Type B pancreatic cell (in vitro differentiated cells): ENCODE measurements at regions not wholly inside any gene's neighbourhood (a gene's known extent, or its start where the extent isn't known, plus 50 kb on each side); places are given as distances from the start of the nearest gene placed in this dataset.

ENCODE experiments used
- DNase-seq: peaks from one replicate; pipeline ENCODE4 v3.0.0; 2021; ENCODE audit warnings: mixed read lengths; ENCODE audit not compliant: unreplicated experiment; ENCODE audit errors: extremely low spot score
- H3K27ac Mint-ChIP-seq: 2 replicates; pipeline ENCODE4 v1.8.0; 2021; ENCODE audit warnings: mild to moderate bottlenecking, mixed read lengths
- H3K27me3 Mint-ChIP-seq: 2 replicates; pipeline ENCODE4 v1.8.0; 2021; ENCODE audit warnings: mixed read lengths
- H3K36me3 Mint-ChIP-seq: 2 replicates; pipeline ENCODE4 v1.8.0; 2021; ENCODE audit warnings: mixed read lengths
- H3K4me1 Mint-ChIP-seq: one replicate; pipeline ENCODE4 v1.8.0; 2021; ENCODE audit warnings: mixed read lengths; ENCODE audit not compliant: unreplicated experiment
- H3K4me3 Mint-ChIP-seq: 2 replicates; pipeline ENCODE4 v1.8.0; 2021; ENCODE audit warnings: mild to moderate bottlenecking, mixed read lengths
- H3K9me3 Mint-ChIP-seq: 2 replicates; pipeline ENCODE4 v1.8.0; 2021; ENCODE audit warnings: mixed read lengths
- TF ChIP-seq, protein P1 (sequence below): fragments of 200-600 bp; sonication (generic); conservative IDR thresholded peaks from 2 replicates; pipeline ENCODE4 v1.5.0; 2021; ENCODE audit warnings: antibody characterized with exemption, mild to moderate bottlenecking

DNA sequence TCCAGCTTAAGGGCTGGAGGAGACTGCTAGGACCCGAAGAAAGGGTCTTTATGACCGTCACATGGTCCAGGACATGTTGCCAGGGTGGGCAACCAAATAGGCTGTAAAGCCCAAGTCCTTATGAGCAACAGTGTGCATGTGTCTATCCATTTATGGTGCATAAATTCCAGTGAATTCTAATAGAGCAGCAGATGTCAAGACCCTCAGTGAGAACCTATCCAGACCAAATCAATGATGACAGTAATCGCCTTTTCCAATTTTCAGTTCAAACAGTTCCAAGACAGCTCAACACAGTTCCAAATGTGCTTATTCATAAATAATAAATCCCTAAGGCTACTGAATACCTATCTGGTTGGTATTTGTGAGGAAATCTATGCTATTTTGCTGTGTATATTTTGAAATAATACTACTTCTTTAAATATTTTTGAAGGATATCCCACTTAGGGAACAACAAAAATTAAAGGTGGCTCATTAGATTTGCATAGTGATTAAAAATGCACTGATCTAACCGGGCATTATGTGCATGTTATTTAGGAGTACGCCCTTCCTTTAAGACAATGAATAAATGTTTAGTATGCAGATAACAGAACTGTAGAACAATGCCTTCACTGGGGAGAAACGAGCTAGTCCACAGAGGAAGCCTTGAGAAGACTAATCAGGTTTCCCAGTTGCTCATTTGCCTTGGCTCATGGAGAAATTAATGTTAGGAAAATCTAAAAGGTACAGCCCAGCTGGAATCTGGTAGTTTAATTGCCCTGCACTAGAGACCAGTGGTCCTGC is 519.5 kb upstream of the CHAC2 start:
- peaks cover 4% of the 10 kb centered on the region for H3K4me1 Mint-ChIP-seq
- TF ChIP-seq, protein P1, sequence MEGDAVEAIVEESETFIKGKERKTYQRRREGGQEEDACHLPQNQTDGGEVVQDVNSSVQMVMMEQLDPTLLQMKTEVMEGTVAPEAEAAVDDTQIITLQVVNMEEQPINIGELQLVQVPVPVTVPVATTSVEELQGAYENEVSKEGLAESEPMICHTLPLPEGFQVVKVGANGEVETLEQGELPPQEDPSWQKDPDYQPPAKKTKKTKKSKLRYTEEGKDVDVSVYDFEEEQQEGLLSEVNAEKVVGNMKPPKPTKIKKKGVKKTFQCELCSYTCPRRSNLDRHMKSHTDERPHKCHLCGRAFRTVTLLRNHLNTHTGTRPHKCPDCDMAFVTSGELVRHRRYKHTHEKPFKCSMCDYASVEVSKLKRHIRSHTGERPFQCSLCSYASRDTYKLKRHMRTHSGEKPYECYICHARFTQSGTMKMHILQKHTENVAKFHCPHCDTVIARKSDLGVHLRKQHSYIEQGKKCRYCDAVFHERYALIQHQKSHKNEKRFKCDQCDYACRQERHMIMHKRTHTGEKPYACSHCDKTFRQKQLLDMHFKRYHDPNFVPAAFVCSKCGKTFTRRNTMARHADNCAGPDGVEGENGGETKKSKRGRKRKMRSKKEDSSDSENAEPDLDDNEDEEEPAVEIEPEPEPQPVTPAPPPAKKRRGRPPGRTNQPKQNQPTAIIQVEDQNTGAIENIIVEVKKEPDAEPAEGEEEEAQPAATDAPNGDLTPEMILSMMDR: no peak
- no peak for DNase-seq
- H3K36me3 Mint-ChIP-seq: no peaks in the 10 kb centered on the region
- H3K27me3 Mint-ChIP-seq: no peaks in the 10 kb centered on the region
- no peak overlapping the region for H3K4me3 Mint-ChIP-seq
- no peak overlapping the region for H3K27ac Mint-ChIP-seq
- H3K9me3 Mint-ChIP-seq: peaks cover 4% of the 10 kb centered on the region

DNA sequence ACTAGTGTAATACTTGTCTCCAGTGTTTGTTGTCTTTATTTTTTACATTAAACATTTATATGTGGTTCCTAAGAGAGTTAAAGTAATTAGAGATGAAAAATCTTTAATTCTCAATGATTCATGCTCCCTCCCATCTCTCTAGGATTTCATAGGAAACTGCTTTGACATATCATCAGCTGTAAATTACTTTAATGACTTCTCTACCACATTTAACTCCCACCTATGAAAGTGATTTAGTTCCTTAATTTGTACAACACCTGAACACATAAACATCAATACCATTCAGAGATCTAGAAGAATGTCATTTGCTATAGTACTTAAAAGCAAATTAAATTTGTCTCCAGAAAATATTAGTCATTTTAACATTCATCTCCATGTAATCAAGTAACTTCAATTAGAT is 524.2 kb upstream of the CHAC2 start:
- H3K4me1 Mint-ChIP-seq: peaks cover 1% of the 10 kb centered on the region
- no peak overlapping the region for H3K27ac Mint-ChIP-seq
- H3K4me3 Mint-ChIP-seq: no peak overlapping the region
- H3K27me3 Mint-ChIP-seq: peaks cover 3% of the 10 kb centered on the region
- peaks cover 7% of the 10 kb centered on the region for H3K9me3 Mint-ChIP-seq
- TF ChIP-seq, protein P1: no peak
- H3K36me3 Mint-ChIP-seq: no peaks in the 10 kb centered on the region
- DNase-seq: no peak

DNA sequence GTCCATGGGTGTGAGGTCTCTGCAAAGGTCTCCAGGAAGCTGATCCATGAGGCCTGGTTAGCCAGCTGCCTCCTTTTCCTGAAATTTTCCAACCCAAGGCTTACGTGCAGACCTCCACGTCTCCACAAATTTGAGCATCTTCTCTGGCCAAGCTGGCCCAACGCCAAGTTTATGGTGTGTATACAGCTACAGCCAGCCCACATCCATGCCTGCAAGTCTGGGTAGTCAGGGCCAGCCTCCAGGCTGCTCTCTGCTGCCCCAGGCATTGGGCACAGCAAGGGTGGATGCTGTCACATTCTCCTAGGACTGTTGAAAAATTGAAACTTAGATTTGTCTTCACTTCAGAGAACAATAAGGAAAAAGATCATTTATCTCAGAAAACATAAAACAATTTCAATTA is 525.5 kb upstream of the CHAC2 start:
- Mint-ChIP-seq H3K27ac (no peak overlapping the region), H3K4me3 (no peak overlapping the region), H3K4me1 (no peaks in the 10 kb centered on the region), H3K27me3 (peaks cover 3% of the 10 kb centered on the region), H3K9me3 (peaks cover 5% of the 10 kb centered on the region), H3K36me3 (no peaks in the 10 kb centered on the region)
- TF ChIP-seq, protein P1: no peak
- no peak for DNase-seq

DNA sequence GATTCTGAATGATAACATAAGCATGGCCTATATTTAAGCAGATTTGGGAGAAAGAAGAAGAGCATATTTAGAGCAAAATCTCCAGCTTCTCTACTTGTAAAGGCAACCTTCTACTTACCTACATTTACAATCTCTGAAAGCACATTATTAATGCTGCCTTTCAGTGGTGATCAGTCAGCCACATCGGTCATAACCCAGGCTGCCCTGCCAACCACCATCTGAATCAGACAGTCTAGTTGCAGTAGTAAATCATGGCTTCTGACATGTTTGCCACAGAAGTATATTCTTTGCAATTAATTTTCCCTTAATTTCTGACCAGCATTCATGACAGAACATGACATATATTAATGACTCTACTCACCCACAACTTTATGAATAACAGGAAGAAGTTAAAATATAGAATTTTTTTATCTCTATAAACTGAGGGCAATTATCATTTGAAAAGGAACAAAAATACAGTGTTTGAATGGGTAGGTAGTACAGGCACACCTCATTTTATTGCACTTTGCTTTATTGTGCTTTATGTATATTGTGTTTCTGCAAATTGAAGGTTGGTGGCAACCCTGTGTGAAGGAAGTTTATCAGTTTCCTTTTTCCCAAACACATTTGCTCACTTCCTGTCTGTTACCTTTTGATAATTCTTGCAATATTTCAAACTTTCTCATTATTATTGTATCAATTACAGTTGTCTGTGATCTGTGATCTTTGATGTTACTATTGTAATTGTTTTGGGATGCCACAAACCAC is 531.6 kb upstream of the CHAC2 start:
- Mint-ChIP-seq H3K36me3 (no peaks in the 10 kb centered on the region), H3K4me3 (peak overlapping the region; percentile 1), H3K27ac (no peak overlapping the region), H3K27me3 (peaks cover 18% of the 10 kb centered on the region), H3K9me3 (peaks cover 5% of the 10 kb centered on the region), H3K4me1 (peaks cover 16% of the 10 kb centered on the region)
- TF ChIP-seq, protein P1: no peak
- DNase-seq: no peak

DNA sequence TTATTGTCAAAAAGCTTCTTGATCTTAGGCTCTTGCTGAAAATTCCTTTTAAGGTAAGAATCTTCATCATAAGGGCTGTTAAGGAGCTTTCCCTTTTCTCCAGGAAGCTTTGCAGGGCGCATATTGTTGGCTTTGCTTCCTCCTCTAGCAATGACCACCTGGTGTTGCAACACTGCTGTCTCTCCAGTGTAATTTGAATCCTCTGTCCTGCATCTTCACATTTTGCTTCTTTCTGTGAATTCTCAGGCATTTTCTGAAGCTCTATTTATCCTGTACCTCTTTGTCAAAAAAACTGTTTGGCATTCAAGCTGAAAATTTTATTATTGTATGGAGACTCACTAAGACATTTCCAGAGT is 533.1 kb upstream of the CHAC2 start:
- no peaks in the 10 kb centered on the region for H3K36me3 Mint-ChIP-seq
- no peaks in the 10 kb centered on the region for H3K9me3 Mint-ChIP-seq
- H3K4me1 Mint-ChIP-seq: peaks cover 16% of the 10 kb centered on the region
- TF ChIP-seq, protein P1: no peak
- H3K27ac Mint-ChIP-seq: no peak overlapping the region
- no peak for DNase-seq
- no peak overlapping the region for H3K4me3 Mint-ChIP-seq
- H3K27me3 Mint-ChIP-seq: peaks cover 23% of the 10 kb centered on the region
